ENCODE measurements at regions not wholly inside any gene's neighbourhood (a gene's known extent, or its start where the extent isn't known, plus 50 kb on each side); places are given as distances from the start of the nearest gene placed in this dataset.

- TF ChIP-seq EZH2 (IDR thresholded peaks at IDR 0.05) (no peak), POLR2AphosphoS5 (IDR thresholded peaks at IDR 0.05; ENCODE audit: borderline replicate concordance, low read depth, low read length) (no peak)
Observed at GRCh38 chr3:95418251-95418650, 1355.4 kb downstream of the NSUN3 start.

Measured in SK-N-MC (cell line).